ENCODE measurements at regions not wholly inside any gene's neighbourhood (a gene's known extent, or its start where the extent isn't known, plus 50 kb on each side); places are given as distances from the start of the nearest gene placed in this dataset.
A peak's percentile ranks its signal among the peaks of the same experiment; 100 is the strongest.

- 2% methylated on average over 10 of the region's 10 CpGs for WGBS (ENCODE audit: missing lambda C conversion rate)
- Histone ChIP-seq H3K4me2 (no peak overlapping the region), H3K27ac (no peak overlapping the region), H3K4me1 (no peaks in the 10 kb centered on the region), H3K9me3 (no peaks in the 10 kb centered on the region), H3K4me3 (no peak overlapping the region)
- POLR2A ChIA-PET: no interaction called here
- ATAC-seq: no peak
- TF ChIP-seq TFCP2L1 (CRISPR knock-in tag; IDR thresholded peaks at IDR 0.05) (no peak), MAFK (IDR thresholded peaks at IDR 0.05; ENCODE audit: partially characterized antibody) (peak; percentile 34), HOXB13 (CRISPR knock-in tag; IDR thresholded peaks at IDR 0.05; ENCODE audit: low read depth) (no peak)
- DNase-seq (ENCODE audit: low read depth in 1 of 2, low spot score in 1 of 2): no peak
- no peak for FAIRE-seq
- CTCF ChIA-PET: no interaction called here
Observed at GRCh38 chr5:8695902-8696845, 827.2 kb downstream of the MTRR start.

- H3K4me1 ChIP-seq: no peaks in the 10 kb centered on the region
- POLR2A ChIA-PET: no interaction called here
- CTCF ChIA-PET: no interaction called here
- no peaks in the 10 kb centered on the region for H3K9me3 ChIP-seq
- no peak overlapping the region for H3K4me2 ChIP-seq
- no peak for DNase-seq (ENCODE audit: low read depth in 1 of 2, low spot score in 1 of 2)
- no peak for FAIRE-seq
- 63% methylated on average over 5 of the region's 5 CpGs for WGBS (ENCODE audit: missing lambda C conversion rate)
- TF ChIP-seq RARB (CRISPR knock-in tag; IDR thresholded peaks at IDR 0.05): no peak
- no peak for TF ChIP-seq CBX8 (IDR thresholded peaks at IDR 0.05)
- no peak for TF ChIP-seq RNF2 (IDR thresholded peaks at IDR 0.05; ENCODE audit: borderline replicate concordance, low read depth)
- no peak for TF ChIP-seq BHLHE40 (IDR thresholded peaks at IDR 0.05; ENCODE audit: low read depth, low read length)
- no peak for TF ChIP-seq HOXA7 (CRISPR knock-in tag; IDR thresholded peaks at IDR 0.05)
- no peak for TF ChIP-seq REST (IDR thresholded peaks at IDR 0.05)
- no peak for TF ChIP-seq HDAC2 (IDR thresholded peaks at IDR 0.05)
- no peak for TF ChIP-seq RFX5 (IDR thresholded peaks at IDR 0.05)
- TF ChIP-seq CBX2 (IDR thresholded peaks at IDR 0.05; ENCODE audit: borderline replicate concordance, low read depth): no peak
- no peak overlapping the region for H3K27ac ChIP-seq
- no peak overlapping the region for H3K4me3 ChIP-seq
- ATAC-seq: no peak
Observed at GRCh38 chr5:8700222-8700621, 831.3 kb downstream of the MTRR start.

GRCh38 chr5:8700671-8701070, 831.7 kb downstream of the MTRR start:
- CTCF ChIA-PET: no interaction called here
- no peak for TF ChIP-seq POLR2AphosphoS2 (conservative IDR thresholded peaks at IDR 0.05; ENCODE audit: low read length)
- no peak for TF ChIP-seq RAD21 (conservative IDR thresholded peaks at IDR 0.05 in 1 of 2, IDR thresholded peaks at IDR 0.05 in 1 of 2)
- no peak for TF ChIP-seq KDM5A (IDR thresholded peaks at IDR 0.05)
- no peak for TF ChIP-seq CHD2 (IDR thresholded peaks at IDR 0.05; ENCODE audit: low read length, partially characterized antibody)
- no peak for TF ChIP-seq ATOH8 (CRISPR knock-in tag; IDR thresholded peaks at IDR 0.05; ENCODE audit: low read depth)
- TF ChIP-seq HOXB13 (CRISPR knock-in tag; IDR thresholded peaks at IDR 0.05; ENCODE audit: low read depth): no peak
- no peak for TF ChIP-seq FOSL2 (IDR thresholded peaks at IDR 0.05)
- no peak for TF ChIP-seq FOSL2 (CRISPR knock-in tag; IDR thresholded peaks at IDR 0.05)
- TF ChIP-seq ZFP36 (IDR thresholded peaks at IDR 0.05; ENCODE audit: borderline replicate concordance, partially characterized antibody): no peak
- no peak for TF ChIP-seq NPAS2 (CRISPR knock-in tag; IDR thresholded peaks at IDR 0.05; ENCODE audit: borderline replicate concordance)
- no peak for TF ChIP-seq PHF8 (IDR thresholded peaks at IDR 0.05; ENCODE audit: borderline replicate concordance, low read depth)
- TF ChIP-seq HOXB5 (CRISPR knock-in tag; IDR thresholded peaks at IDR 0.05): no peak
- no peak for TF ChIP-seq FOSB (CRISPR knock-in tag; IDR thresholded peaks at IDR 0.05)
- no peak for TF ChIP-seq TFCP2L1 (CRISPR knock-in tag; IDR thresholded peaks at IDR 0.05)
- TF ChIP-seq JUNB (IDR thresholded peaks at IDR 0.05): no peak
- TF ChIP-seq RFX5 (IDR thresholded peaks at IDR 0.05): no peak
- no peak for TF ChIP-seq RARB (CRISPR knock-in tag; IDR thresholded peaks at IDR 0.05)
- no peak for TF ChIP-seq CHD4 (IDR thresholded peaks at IDR 0.05; ENCODE audit: borderline replicate concordance)
- TF ChIP-seq CBX2 (IDR thresholded peaks at IDR 0.05; ENCODE audit: borderline replicate concordance, low read depth): no peak
- Histone ChIP-seq H3K4me1 (no peaks in the 10 kb centered on the region), H3K9me3 (no peaks in the 10 kb centered on the region), H3K4me3 (no peak overlapping the region), H3K4me2 (no peak overlapping the region), H3K27ac (no peak overlapping the region)
- POLR2A ChIA-PET: no interaction called here
- WGBS (ENCODE audit: missing lambda C conversion rate): 34% methylated on average over 7 of the region's 7 CpGs
- no peak for FAIRE-seq
- no peak for ATAC-seq
- no peak for DNase-seq (ENCODE audit: low read depth in 1 of 2, low spot score in 1 of 2)
